H1 (cell line): ENCODE measurements at regions not wholly inside any gene's neighbourhood (a gene's known extent, or its start where the extent isn't known, plus 50 kb on each side); places are given as distances from the start of the nearest gene placed in this dataset.

Experiments
- CTCF ChIA-PET: fragments of 300-600 bp; sonication (Branson Sonifier 250); formaldehyde crosslinking; loops from one replicate; lab custom pipeline; 2021; ENCODE audit not compliant: partially characterized antibody; lab: Charles Lee
- POLR2A ChIA-PET: fragments of 300-600 bp; sonication (Branson Sonifier 250); formaldehyde crosslinking; loops from one replicate; lab custom pipeline; 2021; ENCODE audit warnings: inconsistent platforms; ENCODE audit not compliant: partially characterized antibody; lab: Charles Lee
- DNase-seq, 2 experiments: peaks; one replicate each; pipeline versions ENCODE4 v3.0.0 to v3.0.0-alpha.2; 2010 to 2022; ENCODE audit warnings: low spot score in 2 of 2, low read depth in 1 of 2, mixed read lengths in 1 of 2
- FAIRE-seq: peaks from 2 replicates; lab custom pipeline; 2011; peaks lifted over from hg19 to GRCh38; lab: Jason Lieb, UNC
- H2AFZ ChIP-seq: 2 replicates; pipeline ENCODE4 v1.8.1; 2012; ENCODE audit warnings: low read length, inconsistent platforms
- H2AK5ac ChIP-seq: 2 replicates; pipeline ENCODE4 v1.6.1; 2013; ENCODE audit warnings: low read depth, low read length
- H2BK120ac ChIP-seq: replicated peaks from 2 replicates; pipeline ENCODE3; 2013; ENCODE audit warnings: low read depth, low read length, inconsistent platforms
- H2BK12ac ChIP-seq: 2 replicates; pipeline ENCODE4 v1.6.1; 2013; ENCODE audit warnings: low read depth, low read length
- H2BK15ac ChIP-seq: 2 replicates; pipeline ENCODE4 v1.6.1; 2013; ENCODE audit warnings: low read length
- H2BK20ac ChIP-seq: 2 replicates; pipeline ENCODE4 v1.6.1; 2013; ENCODE audit warnings: low read length
- H2BK5ac ChIP-seq: 2 replicates; pipeline ENCODE4 v1.6.1; 2013; ENCODE audit warnings: low read depth, low read length
- H3K14ac ChIP-seq: 2 replicates; pipeline ENCODE4 v1.6.1; 2013; ENCODE audit warnings: inconsistent platforms; ENCODE audit not compliant: insufficient read length
- H3K18ac ChIP-seq: 2 replicates; pipeline ENCODE4 v1.6.1; 2013; ENCODE audit warnings: low read length; ENCODE audit errors: extremely low read depth
- H3K23ac ChIP-seq: 2 replicates; pipeline ENCODE4 v1.6.1; 2013; ENCODE audit warnings: inconsistent platforms; ENCODE audit not compliant: insufficient read length
- H3K23me2 ChIP-seq: 2 replicates; pipeline ENCODE4 v1.6.1; 2013; ENCODE audit warnings: low read depth, low read length
- H3K27ac ChIP-seq: 2 replicates; pipeline ENCODE4 v1.6.1; 2011; ENCODE audit warnings: low read depth, low read length, inconsistent platforms
- H3K27me3 ChIP-seq, 4 experiments: replicated peaks in 1 of 4; 1 replicate in 1 of 4; 2 replicates in 3 of 4; pipeline versions ENCODE4 v1.6.1 to v1.8.1; 2011 to 2013; ENCODE audit warnings: low read length in 3 of 4, mild to moderate bottlenecking in 3 of 4, inconsistent platforms in 2 of 4, mixed read lengths in 2 of 4, moderate library complexity in 1 of 4; ENCODE audit not compliant: control insufficient read depth in 3 of 4, insufficient read depth in 3 of 4; ENCODE audit errors: extremely low read depth in 1 of 4
- H3K36me3 ChIP-seq, 4 experiments: 2 replicates each; pipeline versions ENCODE4 v1.6.1 to v1.8.1; 2011 to 2013; ENCODE audit warnings: mild to moderate bottlenecking in 4 of 4, low read length in 3 of 4, moderate library complexity in 2 of 4, control low read depth in 1 of 4, inconsistent platforms in 1 of 4; ENCODE audit not compliant: insufficient read depth in 4 of 4, control insufficient read depth in 2 of 4
- H3K4ac ChIP-seq: replicated peaks from 2 replicates; pipeline ENCODE3; 2013; ENCODE audit warnings: low read length, low read depth, mixed read lengths, inconsistent platforms; ENCODE audit not compliant: insufficient read length
- H3K4me1 ChIP-seq, 4 experiments: replicated peaks in 1 of 4; 1 replicate in 1 of 4; 2 replicates in 3 of 4; pipeline versions ENCODE4 v1.6.1 to v1.8.1; 2011 to 2013; ENCODE audit warnings: low read length in 3 of 4, inconsistent platforms in 2 of 4, mixed read lengths in 1 of 4; ENCODE audit not compliant: insufficient read depth in 4 of 4, control insufficient read depth in 3 of 4
- H3K4me2 ChIP-seq, 2 experiments: 2 replicates each; pipeline versions ENCODE4 v1.6.1 to v1.8.1; 2011 to 2013; ENCODE audit warnings: low read depth in 2 of 2, low read length in 2 of 2, control low read depth in 1 of 2, inconsistent platforms in 1 of 2, mild to moderate bottlenecking in 1 of 2; ENCODE audit not compliant: insufficient read depth in 1 of 2
- H3K4me3 ChIP-seq, 4 experiments: fragments of 200-600, 300-600 bp in 1 of 4; sonication (generic), shearing (Covaris generic), sonication (Bioruptor Twin) in 1 of 4; 2 replicates each; pipeline versions ENCODE4 v1.5.1 to v1.8.1; 2011 to 2016; ENCODE audit warnings: low read length in 4 of 4, low read depth in 3 of 4, control low read depth in 2 of 4, inconsistent platforms in 2 of 4, mild to moderate bottlenecking in 2 of 4, mixed read lengths in 1 of 4, moderate library complexity in 1 of 4; ENCODE audit not compliant: insufficient read depth in 2 of 4; ENCODE audit errors: extremely low read depth in 1 of 4
- H3K56ac ChIP-seq: replicated peaks from 2 replicates; pipeline ENCODE3; 2013; ENCODE audit warnings: low read depth, mild to moderate bottlenecking, mixed read lengths, low read length, inconsistent platforms; ENCODE audit not compliant: insufficient read length
- H3K79me1 ChIP-seq: 2 replicates; pipeline ENCODE4 v1.6.1; 2013; ENCODE audit warnings: low read depth, low read length, control low read depth
- H3K79me2 ChIP-seq, 2 experiments: 2 replicates each; pipeline versions ENCODE4 v1.6.1 to v1.8.1; 2012 to 2013; ENCODE audit warnings: low read length in 2 of 2, mild to moderate bottlenecking in 2 of 2, inconsistent platforms in 1 of 2; ENCODE audit not compliant: insufficient read depth in 2 of 2, control insufficient read depth in 1 of 2
- H3K9ac ChIP-seq, 4 experiments: replicated peaks in 1 of 4; 1 replicate in 1 of 4; 2 replicates in 3 of 4; pipeline versions ENCODE4 v1.6.1 to v1.8.1; 2011 to 2013; ENCODE audit warnings: low read depth in 3 of 4, low read length in 3 of 4, control low read depth in 2 of 4, mild to moderate bottlenecking in 2 of 4, moderate library complexity in 2 of 4, inconsistent platforms in 1 of 4; ENCODE audit errors: extremely low read depth in 1 of 4
- H3K9me3 ChIP-seq, 2 experiments: 2 replicates each; pipeline versions ENCODE4 v1.6.1 to v1.8.1; 2012 to 2013; ENCODE audit warnings: mild to moderate bottlenecking in 2 of 2, moderate library complexity in 2 of 2, control low read depth in 1 of 2, inconsistent platforms in 1 of 2, low read depth in 1 of 2, low read length in 1 of 2, mixed read lengths in 1 of 2; ENCODE audit not compliant: insufficient read depth in 2 of 2
- H4K20me1 ChIP-seq, 2 experiments: replicated peaks in 1 of 2; 2 replicates each; pipeline versions ENCODE3 to v1.8.1; 2011 to 2013; ENCODE audit warnings: inconsistent platforms in 2 of 2, low read length in 2 of 2, mild to moderate bottlenecking in 1 of 2; ENCODE audit not compliant: insufficient read depth in 2 of 2, control insufficient read depth in 1 of 2
- H4K5ac ChIP-seq: 2 replicates; pipeline ENCODE4 v1.6.1; 2013; ENCODE audit warnings: low read length, low read depth, mixed read lengths, inconsistent platforms; ENCODE audit not compliant: insufficient read length
- H4K8ac ChIP-seq: 2 replicates; pipeline ENCODE4 v1.8.0; 2013; ENCODE audit warnings: mild to moderate bottlenecking, moderate library complexity, low read length, inconsistent platforms; ENCODE audit not compliant: insufficient read depth; ENCODE audit errors: extremely low read depth
- H4K91ac ChIP-seq: replicated peaks from 2 replicates; pipeline ENCODE3; 2013; ENCODE audit warnings: low read length, mixed read lengths, inconsistent platforms; ENCODE audit not compliant: insufficient read length
- HDAC2 ChIP-seq, 2 experiments: fragments of 300-600 bp in 1 of 2; sonication (generic) in 1 of 2; IDR thresholded peaks; 2 replicates each; pipeline ENCODE4 v1.6.1; 2011 to 2012; ENCODE audit warnings: low read depth in 2 of 2, low read length in 2 of 2, mild to moderate bottlenecking in 2 of 2, moderate library complexity in 2 of 2, borderline replicate concordance in 1 of 2, inconsistent platforms in 1 of 2
- JUN ChIP-seq: IDR thresholded peaks from 2 replicates; pipeline ENCODE4 v1.6.1; 2011; ENCODE audit warnings: low read depth, mild to moderate bottlenecking, improper control_type of control experiment, low read length
- KDM5A ChIP-seq: fragments of 200-600 bp; IDR thresholded peaks from 2 replicates; pipeline ENCODE4 v1.7.1; 2012; ENCODE audit warnings: mild to moderate bottlenecking, low read length, inconsistent platforms, mixed read lengths
- NRF1 ChIP-seq: IDR thresholded peaks from 2 replicates; pipeline ENCODE4 v1.6.1; 2011; ENCODE audit warnings: mild to moderate bottlenecking, low read depth, low read length, improper control_type of control experiment
- POLR2AphosphoS5 ChIP-seq: IDR thresholded peaks from 2 replicates; pipeline ENCODE4 v1.6.1; 2011; ENCODE audit warnings: low read depth, low read length
- RFX5 ChIP-seq: IDR thresholded peaks from 2 replicates; pipeline ENCODE4 v1.6.1; 2011; ENCODE audit warnings: low read depth, low read length, improper control_type of control experiment, borderline replicate concordance
- SP2 ChIP-seq: IDR thresholded peaks from 2 replicates; pipeline ENCODE4 v1.6.1; 2012; ENCODE audit warnings: mild to moderate bottlenecking, low read length, inconsistent platforms
- SRF ChIP-seq: IDR thresholded peaks from 2 replicates; pipeline ENCODE4 v1.6.1; 2011; ENCODE audit warnings: mild to moderate bottlenecking, low read depth, low read length, moderate library complexity
- YY1 ChIP-seq: IDR thresholded peaks from 2 replicates; pipeline ENCODE4 v1.6.1; 2011; ENCODE audit warnings: low read depth, mild to moderate bottlenecking, low read length
- WGBS, 2 experiments: shearing (Covaris generic) in 1 of 2; methylation state at CpG; one replicate each; pipeline versions ENCODE4 v1.1.6 to v1.1.7; 2013 to 2015; ENCODE audit warnings: low lambda C conversion rate in 2 of 2, mixed read lengths in 2 of 2, inconsistent platforms in 1 of 2, low coverage in 1 of 2, missing lambda C conversion rate in 1 of 2; ENCODE audit not compliant: insufficient replicate concordance in 2 of 2, insufficient coverage in 1 of 2, insufficient read length in 1 of 2; ENCODE audit errors: extremely low coverage in 1 of 2, missing lambda C conversion rate in 1 of 2; 5-methylcytosine and 5-hydroxymethylcytosine counted together
- TF ChIP-seq, protein P1 (sequence below): IDR thresholded peaks from 2 replicates; pipeline ENCODE4 v1.6.1; 2011; ENCODE audit warnings: low read depth, mild to moderate bottlenecking, low read length; ENCODE audit not compliant: insufficient read depth

DNA sequence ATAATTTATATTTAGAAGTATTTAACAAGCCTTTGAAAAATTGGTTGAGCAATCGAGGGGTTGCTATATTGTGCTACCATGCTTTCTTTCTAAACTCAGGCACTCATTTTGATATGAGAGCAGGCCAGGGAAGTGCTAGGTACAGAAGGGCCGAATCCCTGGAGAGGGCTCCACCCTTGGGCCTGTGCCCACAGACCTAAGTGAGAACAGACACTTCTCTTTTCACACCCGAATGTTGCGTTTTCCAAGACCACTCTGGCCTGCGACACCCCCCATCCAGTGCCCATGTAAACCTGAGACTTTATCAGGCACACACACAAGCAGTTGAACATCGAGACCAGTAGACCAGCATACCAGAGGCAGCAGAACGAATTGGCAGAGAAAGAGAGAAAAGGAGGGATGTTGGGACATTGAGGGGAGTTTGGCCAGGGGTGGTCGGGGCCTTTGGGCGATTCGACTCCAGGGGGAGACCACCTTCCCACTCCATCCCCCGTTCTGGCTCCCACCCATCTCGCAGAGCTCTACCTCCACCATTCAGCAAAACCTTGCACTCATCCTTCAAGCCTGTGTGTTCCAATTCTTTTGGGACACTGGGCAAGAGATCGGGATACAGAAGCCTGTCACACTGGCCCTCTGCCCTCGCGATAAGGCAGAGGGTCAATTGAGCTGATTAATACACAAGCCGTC, 134.8 kb downstream of the FBXO4 start:
- Histone ChIP-seq H2BK15ac (no peak overlapping the region), H3K9me3 (no peaks in the 10 kb centered on the region), H3K79me2 (no peaks in the 10 kb centered on the region), H2BK20ac (no peak overlapping the region), H3K27me3 (no peaks in the 10 kb centered on the region), H3K56ac (no peak overlapping the region), H3K79me1 (no peaks in the 10 kb centered on the region), H4K91ac (no peak overlapping the region), H3K36me3 (no peaks in the 10 kb centered on the region), H3K18ac (no peak overlapping the region), H3K4me2 (no peak overlapping the region), H3K14ac (no peak overlapping the region), H4K8ac (no peak overlapping the region), H3K9ac (no peak overlapping the region), H4K20me1 (no peaks in the 10 kb centered on the region), H3K4me3 (no peak overlapping the region), H2AFZ (peak overlapping the region; percentile 85; the same call in 1 of the 2 replicates), H2BK120ac (no peak overlapping the region), H2BK12ac (no peak overlapping the region), H2BK5ac (no peak overlapping the region), H3K23ac (no peak overlapping the region), H3K4ac (no peak overlapping the region), H4K5ac (no peak overlapping the region), H3K23me2 (no peaks in the 10 kb centered on the region), H3K4me1 (no peaks in the 10 kb centered on the region), H2AK5ac (no peak overlapping the region), H3K27ac (no peak overlapping the region)
- FAIRE-seq, result no peak
- POLR2A ChIA-PET, result no interaction called here
- TF ChIP-seq POLR2AphosphoS5 (no peak), SP2 (no peak), RFX5 (no peak), JUN (no peak), KDM5A (no peak), YY1 (no peak), HDAC2 (IDR thresholded peaks at IDR 0.05; ENCODE audit: borderline replicate concordance in 1 of 2, low read depth in 2 of 2, low read length in 2 of 2) (no peak), SRF (no peak), NRF1 (no peak)
- TF ChIP-seq, protein P1, sequence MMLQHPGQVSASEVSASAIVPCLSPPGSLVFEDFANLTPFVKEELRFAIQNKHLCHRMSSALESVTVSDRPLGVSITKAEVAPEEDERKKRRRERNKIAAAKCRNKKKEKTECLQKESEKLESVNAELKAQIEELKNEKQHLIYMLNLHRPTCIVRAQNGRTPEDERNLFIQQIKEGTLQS, result no peak
- 92% methylated on average over 13 of the region's 16 CpGs; no CpG with 5 or more reads in 1 of the 2 experiments for WGBS, 2 experiments
- CTCF ChIA-PET, result interaction anchor here (0.7 to 1.6 kb wide), 5 partner anchors 23 to 512 kb away, joined by 3 to 4 read pairs (median 3); no protein-coding TSS in a partner anchor
- no peak for DNase-seq
